ENCODE measurements at regions not wholly inside any gene's neighbourhood (a gene's known extent, or its start where the extent isn't known, plus 50 kb on each side); places are given as distances from the start of the nearest gene placed in this dataset.

- no peak overlapping the region for H2AFZ ChIP-seq (ENCODE audit: low read length)
- no peaks in the 10 kb centered on the region for H4K20me1 ChIP-seq (ENCODE audit: insufficient read depth, low read length)
- H3K27me3 ChIP-seq (ENCODE audit: insufficient read depth, low read length) = no peaks in the 10 kb centered on the region
- H3K9me3 ChIP-seq (ENCODE audit: low read depth, low read length) = no peaks in the 10 kb centered on the region
- H3K27ac ChIP-seq (ENCODE audit: low read depth, low read length) = no peak overlapping the region
- H3K4me3 ChIP-seq (ENCODE audit: insufficient read depth, low read length) = no peak overlapping the region
- H3K36me3 ChIP-seq (ENCODE audit: insufficient read depth, low read length) = no peaks in the 10 kb centered on the region
- TF ChIP-seq CTCF (IDR thresholded peaks at IDR 0.05; ENCODE audit: extremely low read depth, low read depth, low read length) = no peak
- no peaks in the 10 kb centered on the region for H3K79me2 ChIP-seq (ENCODE audit: insufficient read depth, low read length)
- H3K4me1 ChIP-seq (ENCODE audit: insufficient read depth, low read length) = no peaks in the 10 kb centered on the region
- H3K4me2 ChIP-seq (ENCODE audit: insufficient read depth, low read length) = no peak overlapping the region
- no peak for DNase-seq (ENCODE audit: insufficient read length, low spot score, missing footprints)
These were observed 148.7 kb downstream of the CCDC59 start for GRCh38 chr12:82209533-82209932.

DNA sequence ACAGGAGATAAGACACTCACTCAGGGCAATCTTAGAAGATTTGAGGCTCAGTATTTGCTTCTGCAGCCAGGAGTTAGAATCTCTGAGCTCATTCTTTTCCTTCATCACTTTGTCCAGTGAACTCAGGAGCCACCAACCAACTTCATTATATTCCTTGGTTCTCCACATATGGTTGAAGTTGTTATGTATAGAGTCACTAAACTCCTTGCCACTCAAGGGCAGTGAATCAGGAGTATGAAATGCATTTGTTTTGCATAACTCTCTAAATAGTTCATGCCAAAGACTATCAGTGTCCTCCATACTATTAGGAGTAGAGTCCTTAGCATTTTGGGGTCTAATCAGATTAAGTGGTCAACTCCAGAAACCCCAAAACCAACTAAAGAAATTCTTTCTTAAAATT lies 150.6 kb downstream of the CCDC59 start:
- H3K27ac ChIP-seq (ENCODE audit: low read depth, low read length) = no peak overlapping the region
- DNase-seq (ENCODE audit: insufficient read length, low spot score, missing footprints) = no peak
- H4K20me1 ChIP-seq (ENCODE audit: insufficient read depth, low read length) = no peaks in the 10 kb centered on the region
- H2AFZ ChIP-seq (ENCODE audit: low read length) = no peak overlapping the region
- H3K36me3 ChIP-seq (ENCODE audit: insufficient read depth, low read length) = no peaks in the 10 kb centered on the region
- no peaks in the 10 kb centered on the region for H3K27me3 ChIP-seq (ENCODE audit: insufficient read depth, low read length)
- no peaks in the 10 kb centered on the region for H3K9me3 ChIP-seq (ENCODE audit: low read depth, low read length)
- no peaks in the 10 kb centered on the region for H3K79me2 ChIP-seq (ENCODE audit: insufficient read depth, low read length)
- no peak overlapping the region for H3K4me2 ChIP-seq (ENCODE audit: insufficient read depth, low read length)
- no peak for TF ChIP-seq CTCF (IDR thresholded peaks at IDR 0.05; ENCODE audit: extremely low read depth, low read depth, low read length)
- no peak overlapping the region for H3K4me3 ChIP-seq (ENCODE audit: insufficient read depth, low read length)
- no peaks in the 10 kb centered on the region for H3K4me1 ChIP-seq (ENCODE audit: insufficient read depth, low read length)

- H3K4me2 ChIP-seq (ENCODE audit: insufficient read depth, low read length) = no peak overlapping the region
- H3K36me3 ChIP-seq (ENCODE audit: insufficient read depth, low read length) = no peaks in the 10 kb centered on the region
- H3K79me2 ChIP-seq (ENCODE audit: insufficient read depth, low read length) = no peaks in the 10 kb centered on the region
- H4K20me1 ChIP-seq (ENCODE audit: insufficient read depth, low read length) = no peaks in the 10 kb centered on the region
- no peaks in the 10 kb centered on the region for H3K4me1 ChIP-seq (ENCODE audit: insufficient read depth, low read length)
- no peak overlapping the region for H3K4me3 ChIP-seq (ENCODE audit: insufficient read depth, low read length)
- DNase-seq (ENCODE audit: insufficient read length, low spot score, missing footprints) = no peak
- TF ChIP-seq CTCF (IDR thresholded peaks at IDR 0.05; ENCODE audit: extremely low read depth, low read depth, low read length) = no peak
- H3K27me3 ChIP-seq (ENCODE audit: insufficient read depth, low read length) = no peaks in the 10 kb centered on the region
- H3K27ac ChIP-seq (ENCODE audit: low read depth, low read length) = no peak overlapping the region
- H2AFZ ChIP-seq (ENCODE audit: low read length) = no peak overlapping the region
- no peaks in the 10 kb centered on the region for H3K9me3 ChIP-seq (ENCODE audit: low read depth, low read length)
These were observed 155.1 kb downstream of the CCDC59 start for GRCh38 chr12:82203086-82203485.

DNA sequence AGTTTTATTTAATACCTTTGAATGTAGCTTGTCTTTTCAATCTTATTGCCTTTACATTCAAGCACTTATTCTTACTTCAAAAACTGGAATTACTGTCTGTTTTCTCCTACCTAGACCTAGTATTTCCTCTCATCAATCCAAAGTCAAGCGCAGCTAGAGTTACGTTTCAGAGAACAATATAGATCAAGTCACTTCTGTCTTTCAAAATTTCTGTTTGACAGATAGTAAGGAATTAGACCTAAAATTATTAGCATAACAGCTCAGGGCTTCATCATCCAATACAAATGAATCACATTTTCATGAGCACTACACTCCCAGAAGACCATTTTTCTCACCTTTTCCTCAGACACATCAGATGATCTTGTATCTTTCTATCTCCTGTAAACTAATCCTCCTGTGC lies 170.6 kb downstream of the CCDC59 start:
- Histone ChIP-seq H3K4me3 (ENCODE audit: insufficient read depth, low read length) (no peak overlapping the region), H3K36me3 (ENCODE audit: insufficient read depth, low read length) (no peaks in the 10 kb centered on the region), H3K4me2 (ENCODE audit: insufficient read depth, low read length) (no peak overlapping the region), H4K20me1 (ENCODE audit: insufficient read depth, low read length) (no peaks in the 10 kb centered on the region), H3K4me1 (ENCODE audit: insufficient read depth, low read length) (no peaks in the 10 kb centered on the region), H3K27ac (ENCODE audit: low read depth, low read length) (no peak overlapping the region), H3K9me3 (ENCODE audit: low read depth, low read length) (no peaks in the 10 kb centered on the region), H2AFZ (ENCODE audit: low read length) (no peak overlapping the region), H3K27me3 (ENCODE audit: insufficient read depth, low read length) (no peaks in the 10 kb centered on the region), H3K79me2 (ENCODE audit: insufficient read depth, low read length) (no peaks in the 10 kb centered on the region)
- DNase-seq (ENCODE audit: insufficient read length, low spot score, missing footprints) = no peak
- no peak for TF ChIP-seq CTCF (IDR thresholded peaks at IDR 0.05; ENCODE audit: extremely low read depth, low read depth, low read length)

Measured in osteoblast (primary cell).